Natural killer cell treated with Interleukin-12 subunit alpha and Interleukin-12 subunit beta and Interleukin-15 and Interleukin-18, amount 100 ng/mL, for 72 hours (primary cell): ENCODE measurements at regions not wholly inside any gene's neighbourhood (a gene's known extent, or its start where the extent isn't known, plus 50 kb on each side); places are given as distances from the start of the nearest gene placed in this dataset.
"Not testable (repeated sequence)": the region's sequence is repeated elsewhere in the genome, so short reads cannot be mapped to it uniquely, and the experiment has no call there.

Source experiments
- ATAC-seq, 2 donors: fragments of 150-1000 bp; cut with Tn5 transposase in 1 of 2; sonication (Bioruptor Pico), chemical (Tn5 transposase) in 1 of 2; 2 replicates each; pipeline ENCODE4 v1.10.0; 2021
- DNase-seq: peaks from one replicate; pipeline ENCODE4 v3.0.0; 2022; ENCODE audit warnings: low spot score
- H3K27ac Mint-ChIP-seq, 2 donors: 1 replicate in 1 of 2; 2 replicates in 1 of 2; pipeline ENCODE4 v1.8.0; 2022; ENCODE audit warnings: mixed read lengths in 2 of 2, mild to moderate bottlenecking in 1 of 2, moderate library complexity in 1 of 2
- H3K27me3 Mint-ChIP-seq, 2 donors: 1 replicate in 1 of 2; 2 replicates in 1 of 2; pipeline ENCODE4 v1.8.0; 2022; ENCODE audit warnings: mixed read lengths in 2 of 2
- H3K36me3 Mint-ChIP-seq: one replicate; pipeline ENCODE4 v1.8.0; 2022; ENCODE audit warnings: mixed read lengths
- H3K4me1 Mint-ChIP-seq, 2 donors: 1 replicate in 1 of 2; 2 replicates in 1 of 2; pipeline ENCODE4 v1.8.0; 2022; ENCODE audit warnings: low read depth in 2 of 2, mixed read lengths in 2 of 2, mild to moderate bottlenecking in 1 of 2
- H3K4me3 Mint-ChIP-seq: one replicate; pipeline ENCODE4 v1.8.0; 2022; ENCODE audit warnings: mixed read lengths
- H3K9me3 Mint-ChIP-seq: 2 replicates; pipeline ENCODE4 v1.8.0; 2022; ENCODE audit warnings: mixed read lengths

GRCh38 chr1:199948587-199949280, 78.8 kb upstream of the NR5A2 start:
- Mint-ChIP-seq H3K9me3 (no peaks in the 10 kb centered on the region), H3K4me1 (peaks cover 5 to 14% of the 10 kb centered on the region in 2 donors), H3K27ac (no peak overlapping the region), H3K4me3 (no peak overlapping the region), H3K27me3 (peaks cover 21 to 40% of the 10 kb centered on the region in 2 donors), H3K36me3 (no peaks in the 10 kb centered on the region)
- DNase-seq, result no peak
- ATAC-seq, result no peak

- not testable (repeated sequence) for DNase-seq, ATAC-seq, H3K9me3 Mint-ChIP-seq, H3K4me3 Mint-ChIP-seq, H3K27ac Mint-ChIP-seq, H3K36me3 Mint-ChIP-seq
- H3K4me1 Mint-ChIP-seq, result peaks cover 0 to 11% of the 10 kb centered on the region in 2 donors
- H3K27me3 Mint-ChIP-seq, result peaks cover 22 to 36% of the 10 kb centered on the region in 2 donors
Measured at GRCh38 chr1:199951005-199951404, 76.5 kb upstream of the NR5A2 start.

- H3K27ac Mint-ChIP-seq, result no peak overlapping the region
- H3K4me3 Mint-ChIP-seq, result no peak overlapping the region
- peaks cover 0 to 2% of the 10 kb centered on the region in 2 donors for H3K4me1 Mint-ChIP-seq
- ATAC-seq (no peak), DNase-seq (no peak)
- no peaks in the 10 kb centered on the region for H3K9me3 Mint-ChIP-seq
- peaks cover 15 to 31% of the 10 kb centered on the region in 2 donors for H3K27me3 Mint-ChIP-seq
- H3K36me3 Mint-ChIP-seq, result no peaks in the 10 kb centered on the region
Measured at GRCh38 chr1:199953651-199954050, 73.9 kb upstream of the NR5A2 start.

GRCh38 chr1:199954699-199955098, 72.8 kb upstream of the NR5A2 start:
- Mint-ChIP-seq H3K9me3 (no peaks in the 10 kb centered on the region), H3K4me1 (no peaks in the 10 kb centered on the region), H3K36me3 (no peaks in the 10 kb centered on the region), H3K4me3 (no peak overlapping the region), H3K27me3 (peaks cover 15 to 31% of the 10 kb centered on the region in 2 donors), H3K27ac (no peak overlapping the region)
- no peak for ATAC-seq
- DNase-seq, result no peak

GRCh38 chr1:199955235-199955634, 72.3 kb upstream of the NR5A2 start:
- Mint-ChIP-seq H3K4me3 (no peak overlapping the region), H3K9me3 (no peaks in the 10 kb centered on the region), H3K27me3 (peaks cover 15 to 31% of the 10 kb centered on the region in 2 donors), H3K27ac (no peak overlapping the region), H3K4me1 (no peaks in the 10 kb centered on the region), H3K36me3 (no peaks in the 10 kb centered on the region)
- DNase-seq, result no peak
- ATAC-seq, result no peak

GRCh38 chr1:199956005-199956404, 71.5 kb upstream of the NR5A2 start:
- Mint-ChIP-seq H3K9me3 (no peaks in the 10 kb centered on the region), H3K4me1 (no peaks in the 10 kb centered on the region), H3K36me3 (no peaks in the 10 kb centered on the region), H3K27ac (no peak overlapping the region), H3K27me3 (peaks cover 14 to 29% of the 10 kb centered on the region in 2 donors), H3K4me3 (no peak overlapping the region)
- ATAC-seq (no peak), DNase-seq (no peak)

GRCh38 chr1:199959033-199959774, 68.3 kb upstream of the NR5A2 start:
- H3K27ac Mint-ChIP-seq, result no peak overlapping the region
- no peaks in the 10 kb centered on the region for H3K9me3 Mint-ChIP-seq
- H3K4me3 Mint-ChIP-seq, result no peak overlapping the region
- H3K27me3 Mint-ChIP-seq, result peaks cover 5 to 17% of the 10 kb centered on the region in 2 donors
- ATAC-seq (no peak), DNase-seq (no peak)
- H3K4me1 Mint-ChIP-seq, result no peaks in the 10 kb centered on the region
- H3K36me3 Mint-ChIP-seq, result no peaks in the 10 kb centered on the region

GRCh38 chr1:199959775-199960110, 67.8 kb upstream of the NR5A2 start:
- H3K9me3 Mint-ChIP-seq, result no peaks in the 10 kb centered on the region

GRCh38 chr1:199970125-199970524, 57.4 kb upstream of the NR5A2 start:
- ATAC-seq, result no peak
- Mint-ChIP-seq H3K9me3 (no peaks in the 10 kb centered on the region), H3K27me3 (peaks cover 16 to 23% of the 10 kb centered on the region in 2 donors), H3K4me3 (no peak overlapping the region), H3K4me1 (no peaks in the 10 kb centered on the region), H3K36me3 (no peaks in the 10 kb centered on the region), H3K27ac (no peak overlapping the region)
- no peak for DNase-seq

More at GRCh38 chr1:199959775-199960110, 67.8 kb upstream of the NR5A2 start:
- Mint-ChIP-seq H3K27ac (no peak overlapping the region), H3K36me3 (no peaks in the 10 kb centered on the region), H3K4me3 (no peak overlapping the region), H3K27me3 (peaks cover 5 to 17% of the 10 kb centered on the region in 2 donors), H3K4me1 (no peaks in the 10 kb centered on the region)
- DNase-seq (no peak), ATAC-seq (no peak)

- Mint-ChIP-seq H3K4me3 (no peak overlapping the region), H3K4me1 (no peaks in the 10 kb centered on the region), H3K36me3 (no peaks in the 10 kb centered on the region), H3K27me3 (peaks cover 24 to 40% of the 10 kb centered on the region in 2 donors), H3K27ac (no peak overlapping the region), H3K9me3 (no peaks in the 10 kb centered on the region)
- ATAC-seq (no peak), DNase-seq (no peak)
Measured at GRCh38 chr1:199976496-199977144, 50.9 kb upstream of the NR5A2 start.
